ENCODE measurements at regions not wholly inside any gene's neighbourhood (a gene's known extent, or its start where the extent isn't known, plus 50 kb on each side); places are given as distances from the start of the nearest gene placed in this dataset.

DNA sequence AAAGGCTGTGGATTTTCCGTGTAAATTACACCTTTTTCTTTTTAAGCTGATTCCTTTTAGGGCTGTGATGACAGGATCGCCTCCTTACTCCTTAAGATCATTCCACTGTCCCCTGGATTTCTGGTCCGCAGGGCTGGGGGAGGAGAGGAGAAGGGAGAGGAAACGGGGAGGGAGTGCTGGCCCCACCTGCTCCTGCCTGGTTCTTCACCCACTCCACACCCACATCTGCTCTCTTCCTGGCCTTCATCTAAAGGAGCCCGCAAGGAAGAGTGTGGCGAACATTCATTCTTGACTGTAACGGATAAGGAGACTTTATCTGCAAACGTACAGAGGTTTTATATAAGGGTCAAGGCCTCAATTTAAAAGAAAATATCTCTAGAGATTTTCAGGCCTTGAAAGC lies 242.0 kb downstream of the RHOU start:
- TF ChIP-seq, protein P1, sequence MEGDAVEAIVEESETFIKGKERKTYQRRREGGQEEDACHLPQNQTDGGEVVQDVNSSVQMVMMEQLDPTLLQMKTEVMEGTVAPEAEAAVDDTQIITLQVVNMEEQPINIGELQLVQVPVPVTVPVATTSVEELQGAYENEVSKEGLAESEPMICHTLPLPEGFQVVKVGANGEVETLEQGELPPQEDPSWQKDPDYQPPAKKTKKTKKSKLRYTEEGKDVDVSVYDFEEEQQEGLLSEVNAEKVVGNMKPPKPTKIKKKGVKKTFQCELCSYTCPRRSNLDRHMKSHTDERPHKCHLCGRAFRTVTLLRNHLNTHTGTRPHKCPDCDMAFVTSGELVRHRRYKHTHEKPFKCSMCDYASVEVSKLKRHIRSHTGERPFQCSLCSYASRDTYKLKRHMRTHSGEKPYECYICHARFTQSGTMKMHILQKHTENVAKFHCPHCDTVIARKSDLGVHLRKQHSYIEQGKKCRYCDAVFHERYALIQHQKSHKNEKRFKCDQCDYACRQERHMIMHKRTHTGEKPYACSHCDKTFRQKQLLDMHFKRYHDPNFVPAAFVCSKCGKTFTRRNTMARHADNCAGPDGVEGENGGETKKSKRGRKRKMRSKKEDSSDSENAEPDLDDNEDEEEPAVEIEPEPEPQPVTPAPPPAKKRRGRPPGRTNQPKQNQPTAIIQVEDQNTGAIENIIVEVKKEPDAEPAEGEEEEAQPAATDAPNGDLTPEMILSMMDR (IDR thresholded peaks at IDR 0.05), result no peak
- no peak for TF ChIP-seq POLR2AphosphoS5 (IDR thresholded peaks at IDR 0.05)
- no peak for TF ChIP-seq POLR2A (IDR thresholded peaks at IDR 0.05)
